SK-N-SH treated with all-trans-retinoic acid at 6 μM for 48 hours (cell line): ENCODE measurements at regions not wholly inside any gene's neighbourhood (a gene's known extent, or its start where the extent isn't known, plus 50 kb on each side); places are given as distances from the start of the nearest gene placed in this dataset.

ENCODE experiments used
- BACH2 ChIP-seq: fragments of 250-450 bp; sonication (Bioruptor Pico); IDR thresholded peaks from 2 replicates; pipeline ENCODE4 v1.9.0; 2021; ENCODE audit warnings: mild to moderate bottlenecking, borderline replicate concordance
- CSDC2 ChIP-seq: fragments of 250-450 bp; sonication (Bioruptor Pico); IDR thresholded peaks from 2 replicates; pipeline ENCODE4 v1.5.0; 2020; ENCODE audit warnings: mild to moderate bottlenecking, moderate library complexity
- ESRRG ChIP-seq: fragments of 250-450 bp; sonication (Bioruptor Pico); IDR thresholded peaks from 2 replicates; pipeline ENCODE4 v1.6.1; 2021; ENCODE audit warnings: mild to moderate bottlenecking
- GLIS3 ChIP-seq: fragments of 250-450 bp; sonication (Bioruptor Pico); IDR thresholded peaks from 2 replicates; pipeline ENCODE4 v1.5.0; 2020; ENCODE audit warnings: mild to moderate bottlenecking, moderate library complexity
- PPARA ChIP-seq: fragments of 250-450 bp; sonication (Bioruptor Pico); IDR thresholded peaks from 2 replicates; pipeline ENCODE4 v1.5.0; 2020; ENCODE audit warnings: mild to moderate bottlenecking, borderline replicate concordance
- ZC3H10 ChIP-seq: fragments of 250-450 bp; sonication (Bioruptor Pico); IDR thresholded peaks from 2 replicates; pipeline ENCODE4 v1.5.1; 2021; ENCODE audit warnings: mild to moderate bottlenecking, moderate library complexity
- ZFP3 ChIP-seq: fragments of 250-450 bp; sonication (Bioruptor Pico); IDR thresholded peaks from 2 replicates; pipeline ENCODE4 v1.5.0; 2020; ENCODE audit warnings: mild to moderate bottlenecking, moderate library complexity
- ZFP30 ChIP-seq: fragments of 450-650 bp; formaldehyde crosslinking; IDR thresholded peaks from 2 replicates; pipeline ENCODE4 v1.5.0; 2022; ENCODE audit warnings: mild to moderate bottlenecking, moderate library complexity
- ZNF8 ChIP-seq: fragments of 450-650 bp; formaldehyde crosslinking; IDR thresholded peaks from 2 replicates; pipeline ENCODE4 v1.5.0; 2020; ENCODE audit warnings: mild to moderate bottlenecking, moderate library complexity
- TF ChIP-seq, protein P1 (sequence below): fragments of 250-450 bp; sonication (Bioruptor Pico); IDR thresholded peaks from 2 replicates; pipeline ENCODE4 v1.5.0; 2020; ENCODE audit warnings: mild to moderate bottlenecking, moderate library complexity
- TF ChIP-seq, protein P2 (sequence below): fragments of 250-450 bp; sonication (Bioruptor Pico); IDR thresholded peaks from 2 replicates; pipeline ENCODE4 v1.8.0; 2020; ENCODE audit warnings: mild to moderate bottlenecking, moderate library complexity, borderline replicate concordance

DNA sequence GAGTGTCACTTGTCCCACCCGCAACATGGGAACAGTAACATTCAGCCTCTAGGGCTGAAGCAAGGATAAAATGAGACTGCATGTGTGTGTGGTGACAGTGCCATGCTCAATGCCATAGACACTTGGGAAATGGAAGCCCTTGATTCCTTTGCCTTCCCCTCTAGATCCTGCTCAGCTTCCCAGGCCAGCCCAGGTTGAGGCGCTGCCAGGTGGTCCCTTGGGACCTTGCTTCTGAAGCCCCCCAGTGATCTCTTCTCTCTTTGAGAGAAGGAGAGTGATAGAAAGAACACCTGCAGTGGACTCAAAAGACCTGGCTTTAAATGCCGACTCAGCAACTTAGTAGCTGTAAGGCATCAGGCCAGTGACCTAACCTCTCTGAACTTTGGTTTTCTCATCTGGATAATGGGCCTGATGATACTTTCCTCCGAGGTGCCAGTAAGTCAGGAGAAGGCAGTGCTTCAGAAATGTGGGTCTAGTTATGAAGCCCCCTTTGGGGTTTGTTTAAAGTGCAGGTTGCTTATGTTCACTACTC, 144.5 kb downstream of the RPLP1 start:
- TF ChIP-seq GLIS3 (CRISPR knock-in tag) = no peak
- TF ChIP-seq ZNF8 (CRISPR knock-in tag) = no peak
- no peak for TF ChIP-seq ZC3H10 (CRISPR knock-in tag)
- no peak for TF ChIP-seq PPARA (CRISPR knock-in tag)
- no peak for TF ChIP-seq ZFP3 (CRISPR knock-in tag)
- TF ChIP-seq ESRRG (CRISPR knock-in tag) = no peak
- TF ChIP-seq, protein P1, sequence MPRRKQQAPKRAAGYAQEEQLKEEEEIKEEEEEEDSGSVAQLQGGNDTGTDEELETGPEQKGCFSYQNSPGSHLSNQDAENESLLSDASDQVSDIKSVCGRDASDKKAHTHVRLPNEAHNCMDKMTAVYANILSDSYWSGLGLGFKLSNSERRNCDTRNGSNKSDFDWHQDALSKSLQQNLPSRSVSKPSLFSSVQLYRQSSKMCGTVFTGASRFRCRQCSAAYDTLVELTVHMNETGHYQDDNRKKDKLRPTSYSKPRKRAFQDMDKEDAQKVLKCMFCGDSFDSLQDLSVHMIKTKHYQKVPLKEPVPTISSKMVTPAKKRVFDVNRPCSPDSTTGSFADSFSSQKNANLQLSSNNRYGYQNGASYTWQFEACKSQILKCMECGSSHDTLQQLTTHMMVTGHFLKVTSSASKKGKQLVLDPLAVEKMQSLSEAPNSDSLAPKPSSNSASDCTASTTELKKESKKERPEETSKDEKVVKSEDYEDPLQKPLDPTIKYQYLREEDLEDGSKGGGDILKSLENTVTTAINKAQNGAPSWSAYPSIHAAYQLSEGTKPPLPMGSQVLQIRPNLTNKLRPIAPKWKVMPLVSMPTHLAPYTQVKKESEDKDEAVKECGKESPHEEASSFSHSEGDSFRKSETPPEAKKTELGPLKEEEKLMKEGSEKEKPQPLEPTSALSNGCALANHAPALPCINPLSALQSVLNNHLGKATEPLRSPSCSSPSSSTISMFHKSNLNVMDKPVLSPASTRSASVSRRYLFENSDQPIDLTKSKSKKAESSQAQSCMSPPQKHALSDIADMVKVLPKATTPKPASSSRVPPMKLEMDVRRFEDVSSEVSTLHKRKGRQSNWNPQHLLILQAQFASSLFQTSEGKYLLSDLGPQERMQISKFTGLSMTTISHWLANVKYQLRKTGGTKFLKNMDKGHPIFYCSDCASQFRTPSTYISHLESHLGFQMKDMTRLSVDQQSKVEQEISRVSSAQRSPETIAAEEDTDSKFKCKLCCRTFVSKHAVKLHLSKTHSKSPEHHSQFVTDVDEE = no peak
- TF ChIP-seq CSDC2 = no peak
- no peak for TF ChIP-seq ZFP30
- TF ChIP-seq BACH2 (CRISPR knock-in tag) = no peak
- TF ChIP-seq, protein P2, sequence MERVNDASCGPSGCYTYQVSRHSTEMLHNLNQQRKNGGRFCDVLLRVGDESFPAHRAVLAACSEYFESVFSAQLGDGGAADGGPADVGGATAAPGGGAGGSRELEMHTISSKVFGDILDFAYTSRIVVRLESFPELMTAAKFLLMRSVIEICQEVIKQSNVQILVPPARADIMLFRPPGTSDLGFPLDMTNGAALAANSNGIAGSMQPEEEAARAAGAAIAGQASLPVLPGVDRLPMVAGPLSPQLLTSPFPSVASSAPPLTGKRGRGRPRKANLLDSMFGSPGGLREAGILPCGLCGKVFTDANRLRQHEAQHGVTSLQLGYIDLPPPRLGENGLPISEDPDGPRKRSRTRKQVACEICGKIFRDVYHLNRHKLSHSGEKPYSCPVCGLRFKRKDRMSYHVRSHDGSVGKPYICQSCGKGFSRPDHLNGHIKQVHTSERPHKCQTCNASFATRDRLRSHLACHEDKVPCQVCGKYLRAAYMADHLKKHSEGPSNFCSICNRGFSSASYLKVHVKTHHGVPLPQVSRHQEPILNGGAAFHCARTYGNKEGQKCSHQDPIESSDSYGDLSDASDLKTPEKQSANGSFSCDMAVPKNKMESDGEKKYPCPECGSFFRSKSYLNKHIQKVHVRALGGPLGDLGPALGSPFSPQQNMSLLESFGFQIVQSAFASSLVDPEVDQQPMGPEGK (CRISPR knock-in tag) = no peak
